NCI-H345 treated with DMSO at 0.1 percent for 48 hours (cell line): ENCODE measurements at regions not wholly inside any gene's neighbourhood (a gene's known extent, or its start where the extent isn't known, plus 50 kb on each side); places are given as distances from the start of the nearest gene placed in this dataset.
A peak's percentile ranks its signal among the peaks of the same experiment; 100 is the strongest.

Experiments used
- DNase-seq: peaks from one replicate; lab custom pipeline; 2025; ENCODE audit not compliant: unreplicated experiment; lab: John Stamatoyannopoulos, UW

DNA sequence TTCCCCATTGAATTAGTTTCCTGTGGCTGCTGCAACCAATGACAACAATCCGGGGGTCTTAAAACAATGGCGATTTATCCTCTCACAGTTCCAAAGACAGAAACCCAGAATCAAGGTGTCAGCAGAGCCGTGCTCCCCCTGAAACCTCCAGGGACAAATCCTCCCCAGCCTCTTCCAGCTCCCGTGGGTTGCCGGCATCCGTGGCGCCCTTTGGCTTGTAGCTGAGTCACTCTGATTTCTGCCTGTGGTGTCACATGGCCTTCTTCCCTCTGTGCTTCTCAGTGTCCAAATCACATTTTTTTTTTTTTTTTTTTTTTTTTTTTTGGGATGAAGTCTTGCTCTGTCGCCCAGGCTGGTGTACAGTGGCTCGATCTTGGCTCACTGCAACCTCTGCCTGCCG is 64.5 kb upstream of the STX18 start:
- DNase-seq, result no peak

DNA sequence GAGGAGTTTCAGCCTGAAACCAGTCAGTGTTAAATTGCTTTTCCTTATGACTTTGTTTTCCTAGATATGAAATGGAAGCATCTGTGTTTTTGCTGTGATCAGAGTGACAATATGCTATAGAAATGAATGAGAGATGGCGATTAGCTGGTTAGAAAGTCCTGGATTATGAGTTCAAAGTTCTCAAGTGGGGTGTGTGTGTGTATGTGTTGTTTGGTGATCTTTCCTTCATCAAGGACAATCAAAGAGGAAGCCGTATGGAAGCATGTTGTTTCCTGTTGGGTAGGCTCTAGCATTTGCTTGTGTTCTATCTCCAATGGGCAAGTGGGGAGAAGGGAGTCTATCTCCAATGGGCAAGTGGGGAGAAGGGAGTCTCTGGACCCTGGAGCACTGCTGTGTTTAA is 64.0 kb upstream of the STX18 start:
- no peak for DNase-seq

DNA sequence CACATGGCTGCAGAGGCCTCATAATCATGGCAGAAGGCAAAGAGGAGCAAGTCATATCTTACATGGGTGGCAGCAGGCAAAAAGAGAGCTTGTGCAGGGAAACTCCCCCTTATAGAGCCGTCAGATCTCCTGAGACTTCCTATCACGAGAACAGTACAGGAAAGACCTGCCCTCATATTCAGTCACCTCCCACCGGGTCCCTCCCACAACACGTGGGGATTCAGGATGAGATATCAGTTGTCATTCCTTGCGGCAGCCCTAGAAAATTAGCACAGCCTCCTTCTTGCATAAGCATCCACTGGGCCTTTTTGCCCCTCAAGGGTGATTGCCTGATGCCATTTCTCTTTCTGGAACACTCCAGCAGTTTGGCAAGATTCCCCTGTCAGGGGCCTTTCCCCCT is 61.7 kb upstream of the STX18 start:
- DNase-seq, result no peak

DNA sequence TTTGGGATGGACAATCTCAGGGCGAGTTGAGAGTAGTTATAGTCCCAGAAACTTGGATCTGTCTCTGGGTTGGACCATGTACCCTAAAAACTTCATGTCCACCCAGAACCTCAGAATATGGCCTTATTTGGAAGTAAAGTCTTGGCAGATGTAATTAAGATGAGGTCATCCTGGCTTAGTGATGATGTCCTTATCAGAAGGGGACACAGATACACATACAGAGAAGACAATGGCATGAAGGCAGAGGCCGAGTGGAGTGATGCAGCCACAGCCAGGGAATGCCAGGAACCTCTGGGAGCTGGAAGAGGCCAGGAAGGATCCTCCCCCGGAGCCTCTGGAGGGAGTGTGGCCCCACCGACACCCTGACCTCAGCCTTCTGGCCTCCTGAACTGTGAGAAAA is 61.2 kb upstream of the STX18 start:
- no peak for DNase-seq

DNA sequence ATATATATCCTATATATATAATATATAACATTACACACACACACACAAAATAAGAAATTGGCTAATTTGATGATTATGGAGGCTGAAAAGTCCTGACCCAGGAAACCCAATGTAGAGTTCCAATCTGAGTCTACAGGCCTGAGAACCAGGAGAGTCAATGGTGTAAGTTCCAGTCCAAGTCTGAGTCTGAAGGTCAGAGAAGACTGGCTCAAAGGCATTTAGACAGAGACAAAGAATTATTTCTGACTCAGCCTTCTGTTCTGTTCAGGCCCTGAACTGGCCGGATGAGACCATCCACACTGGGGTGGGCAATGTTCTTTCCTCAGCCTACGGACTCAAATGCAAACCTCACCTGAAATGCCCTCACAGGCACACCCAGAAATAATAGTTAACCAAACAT is 60.6 kb upstream of the STX18 start:
- no peak for DNase-seq

DNA sequence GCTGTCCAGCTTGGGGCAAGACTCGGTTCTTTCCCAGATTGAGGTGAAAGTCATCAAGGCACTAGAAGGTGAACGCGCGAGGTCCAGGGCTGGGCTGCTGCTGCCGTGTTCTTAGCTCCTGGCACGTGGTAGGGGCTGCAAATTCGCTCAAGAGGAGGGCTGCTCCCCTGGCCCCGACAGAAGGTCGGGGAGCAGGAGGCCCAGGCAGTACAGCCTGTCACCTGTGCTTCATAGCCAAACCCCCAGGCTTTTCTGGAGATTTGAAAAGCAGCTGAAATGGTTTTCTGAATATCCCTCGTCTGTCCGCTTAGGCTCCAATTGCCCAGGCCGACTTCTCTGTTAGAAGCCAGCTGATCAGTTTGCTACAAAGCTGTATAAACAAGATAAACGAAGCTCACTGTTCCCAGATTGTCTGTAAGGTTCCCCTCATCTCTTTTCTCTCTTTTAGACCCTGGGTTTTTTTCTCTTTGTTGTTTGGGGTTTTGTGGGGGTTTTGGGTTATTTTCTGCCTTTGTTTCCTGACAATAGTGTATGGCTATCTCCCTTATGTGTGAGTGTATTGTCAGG is 60.0 kb upstream of the STX18 start:
- DNase-seq, result no peak

DNA sequence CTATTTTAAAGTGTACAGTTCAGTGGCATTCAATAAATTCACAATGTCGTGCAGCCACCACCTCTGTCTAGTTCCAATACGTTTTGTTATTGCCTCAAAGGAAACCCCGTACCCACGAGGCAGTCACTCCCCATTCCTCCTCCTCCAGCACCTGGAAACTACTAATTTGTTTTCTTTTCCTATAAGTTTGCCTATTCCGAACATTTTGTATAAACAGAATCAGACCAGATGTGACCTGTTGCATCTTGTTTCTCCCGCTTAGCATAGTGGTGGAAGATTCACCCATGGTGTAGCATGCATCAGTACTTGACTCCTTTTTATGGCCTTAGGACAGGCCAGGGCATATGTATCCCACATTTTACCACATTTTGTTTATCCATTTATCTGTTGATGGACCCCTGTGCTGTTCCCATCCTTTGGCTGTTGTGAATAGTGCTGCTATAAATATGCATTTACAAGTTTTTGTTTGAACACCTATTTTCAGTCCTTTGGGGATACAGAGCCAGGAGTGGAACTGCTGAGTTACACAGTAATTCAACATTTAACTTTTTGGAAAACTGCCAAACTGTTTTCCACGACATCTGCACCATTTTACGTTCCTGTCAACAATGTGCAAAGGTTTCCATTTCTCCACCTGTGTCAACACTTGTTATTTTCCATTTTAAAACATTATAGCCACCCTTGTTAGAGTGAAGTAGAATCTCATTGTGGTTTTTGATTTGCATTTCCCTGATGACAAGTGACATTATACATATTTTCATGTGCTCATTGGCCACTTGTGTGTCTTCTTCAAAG is 57.8 kb upstream of the STX18 start:
- DNase-seq, result peak; percentile 91

DNA sequence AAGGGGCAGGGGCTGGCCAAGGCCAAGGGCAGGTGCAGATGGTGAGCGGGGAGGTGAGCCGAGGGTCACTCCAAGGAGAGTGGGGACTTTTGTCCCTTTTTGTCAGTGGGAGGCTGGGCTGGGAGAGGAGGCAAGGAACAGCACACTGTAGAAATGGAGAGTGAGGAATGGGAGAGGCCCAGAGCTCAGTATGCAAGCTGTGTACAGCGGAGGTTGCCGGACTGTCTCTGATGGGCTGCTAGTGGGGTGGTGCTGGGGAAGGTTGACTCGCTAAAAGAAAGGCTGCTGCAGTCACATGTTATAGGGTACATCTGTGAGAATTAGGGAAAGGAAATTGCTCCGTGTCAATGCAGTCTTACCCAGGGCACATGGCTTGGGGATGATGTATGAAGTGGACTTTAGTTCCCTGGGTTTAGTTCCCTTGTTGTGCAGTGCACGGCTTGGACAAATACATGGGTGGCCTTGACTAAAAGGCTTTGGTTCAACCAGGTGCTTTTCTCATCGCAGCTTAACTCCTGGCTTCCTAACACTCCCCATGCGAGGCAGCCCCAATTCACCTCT is 57.1 kb upstream of the STX18 start:
- no peak for DNase-seq

DNA sequence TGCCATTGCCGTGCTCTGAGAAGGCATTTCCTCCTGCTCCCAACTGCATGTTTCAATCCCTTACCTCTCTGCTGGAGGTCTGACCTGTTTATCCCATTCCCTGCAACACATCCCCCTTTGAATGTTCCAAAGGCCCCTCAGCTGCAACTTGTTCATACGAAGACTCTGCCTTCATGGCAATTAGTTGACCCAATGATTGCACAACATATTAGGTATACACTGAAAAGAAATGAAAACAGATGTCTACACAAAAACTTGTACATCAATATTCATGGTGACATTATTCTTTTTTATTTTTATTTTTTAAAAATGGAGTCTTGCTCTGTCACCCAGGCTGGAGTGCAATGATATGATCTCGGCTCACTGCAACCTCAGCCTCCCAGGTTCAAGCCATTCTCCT is 54.9 kb upstream of the STX18 start:
- DNase-seq, result no peak

DNA sequence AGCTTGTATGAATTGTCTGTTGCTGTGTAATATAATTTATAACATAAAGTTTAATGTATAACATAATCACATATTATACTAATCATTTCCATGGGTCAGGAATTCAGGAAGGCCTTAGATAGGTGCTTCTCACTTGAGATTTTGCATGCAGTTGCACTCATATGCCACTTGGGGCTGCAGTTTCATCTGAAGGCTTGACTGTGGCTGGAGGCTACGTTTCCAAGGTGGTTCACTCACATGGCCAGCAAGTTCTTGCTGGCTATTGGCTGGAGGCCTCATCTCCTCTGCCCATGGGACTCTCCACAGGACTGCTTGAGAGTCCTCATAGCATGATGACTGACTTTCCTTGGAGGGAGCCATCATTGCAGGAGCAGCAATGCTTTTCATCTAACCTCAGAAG is 53.4 kb upstream of the STX18 start:
- no peak for DNase-seq

DNA sequence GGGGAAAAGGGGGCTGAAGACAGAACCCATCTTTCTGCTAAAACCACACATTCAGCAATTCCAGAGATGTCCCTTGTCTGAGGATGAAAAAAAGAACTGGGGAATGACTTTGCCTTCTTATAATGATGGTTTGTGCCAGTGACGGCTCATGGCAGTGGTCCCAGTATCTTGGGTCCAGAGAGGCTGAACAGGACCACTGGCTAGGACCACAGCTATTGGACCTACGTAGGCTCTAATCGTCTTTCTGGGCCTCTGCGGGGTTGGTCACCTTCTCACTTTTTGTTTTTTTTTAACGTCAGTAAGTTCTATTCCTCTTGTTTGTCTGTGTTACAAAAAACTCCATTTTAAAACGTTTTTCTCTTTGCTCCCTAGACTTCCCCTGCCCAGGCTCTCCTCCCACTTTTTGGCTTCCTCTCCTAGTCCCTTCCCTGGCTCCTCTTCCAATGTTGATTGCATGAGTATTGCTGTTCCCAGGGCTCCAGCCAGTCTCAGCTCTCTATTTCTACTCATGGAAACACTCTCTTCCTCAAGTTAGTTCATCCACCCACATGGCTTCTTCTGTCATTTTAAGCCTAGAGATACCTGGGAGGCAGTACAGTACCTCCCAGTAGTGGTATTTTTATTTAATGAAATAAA is 52.6 kb upstream of the STX18 start:
- no peak for DNase-seq

DNA sequence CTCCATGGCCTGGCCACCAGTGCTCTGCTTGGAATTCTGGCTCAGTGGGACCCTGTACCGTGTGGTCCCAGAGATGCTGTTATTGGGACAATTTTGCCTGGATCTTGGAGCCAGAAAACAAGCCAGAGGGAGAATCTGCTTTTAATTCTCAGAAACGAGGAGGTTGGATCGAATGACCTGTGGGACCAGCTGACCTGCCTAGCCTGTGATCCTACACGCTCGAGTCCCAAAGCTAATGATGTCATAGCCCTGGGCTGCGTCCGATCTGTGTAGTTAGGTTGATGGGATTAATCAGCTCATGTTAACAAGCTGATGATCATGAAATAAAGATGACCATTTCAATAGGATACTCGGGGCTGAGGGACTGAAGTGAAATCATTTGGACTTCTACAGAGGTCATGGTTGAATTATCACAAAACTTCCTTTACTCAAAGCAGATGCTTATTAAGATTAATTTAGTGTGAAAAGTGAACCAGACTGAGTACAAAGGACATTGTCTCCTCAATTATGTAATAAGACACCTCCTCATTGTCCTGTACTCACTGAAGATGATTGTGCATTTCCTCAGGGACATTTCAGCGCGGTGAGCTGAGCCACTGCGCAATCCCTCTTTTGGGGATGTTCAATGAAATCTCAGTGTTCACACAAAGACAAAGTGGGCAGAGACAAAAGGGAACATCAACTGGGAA is 51.9 kb upstream of the STX18 start:
- no peak for DNase-seq

DNA sequence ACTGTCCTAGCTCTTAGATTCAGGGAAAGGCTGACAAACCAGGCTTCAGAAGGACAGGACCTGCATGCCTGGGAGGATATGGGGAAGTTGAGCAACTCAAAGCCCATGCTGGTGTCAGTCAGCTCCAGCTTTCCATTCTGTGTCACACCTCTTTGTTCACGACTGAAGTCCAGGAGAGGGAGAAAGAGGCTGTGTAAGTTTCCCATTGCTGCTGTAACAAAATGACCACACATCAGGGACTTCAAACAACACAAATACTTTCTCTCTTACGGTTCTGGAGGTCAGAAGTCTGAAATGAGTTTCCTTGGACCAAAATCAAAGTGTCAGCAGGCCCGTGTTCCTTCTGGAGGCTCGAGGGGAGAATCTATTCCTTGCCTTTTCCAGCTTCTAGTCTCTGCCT is 50.6 kb upstream of the STX18 start:
- no peak for DNase-seq
